ENCODE measurements at regions not wholly inside any gene's neighbourhood (a gene's known extent, or its start where the extent isn't known, plus 50 kb on each side); places are given as distances from the start of the nearest gene placed in this dataset.
"Not testable (repeated sequence)": the region's sequence is repeated elsewhere in the genome, so short reads cannot be mapped to it uniquely, and the experiment has no call there.

DNA sequence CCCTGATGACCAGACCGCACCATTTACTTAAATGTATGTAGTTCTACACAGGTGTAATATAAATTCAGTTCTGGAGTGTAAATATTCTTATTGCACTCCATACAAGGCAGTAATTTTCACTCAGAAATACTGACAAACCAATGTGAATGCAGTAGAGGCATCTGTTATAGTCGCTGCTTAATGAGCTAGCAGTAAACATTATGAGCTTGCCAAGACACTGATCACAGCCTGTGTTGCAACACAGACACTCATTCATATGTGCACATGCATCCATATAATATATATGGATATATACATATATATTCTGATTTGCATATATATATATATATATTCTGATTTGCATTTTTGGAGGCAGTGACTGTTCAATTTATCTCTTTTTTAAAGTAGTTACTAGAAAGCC is 435.1 kb upstream of the ST8SIA4 start:
- H3K4me2 ChIP-seq (ENCODE audit: low read length) = no peak overlapping the region
- H3K4me3 ChIP-seq (ENCODE audit: low read depth, low read length, poor library complexity, severe bottlenecking) = no peak overlapping the region
- no peaks in the 10 kb centered on the region for H3K9me2 ChIP-seq (ENCODE audit: insufficient read depth, low read length)
- H3K9me3 ChIP-seq (ENCODE audit: low read length) = no peaks in the 10 kb centered on the region
- ChIA-PET CTCF (ENCODE audit: unreplicated experiment) (no interaction called here), POLR2A (interaction anchor here (0.5 kb wide), 1 partner anchor 176 kb away, joined by 3 read pairs; no protein-coding TSS in a partner anchor)
- no peak overlapping the region for H2AFZ ChIP-seq (ENCODE audit: low read length)
- no peaks in the 10 kb centered on the region for H3K36me3 ChIP-seq (ENCODE audit: insufficient read depth, low read length)
- TF ChIP-seq, protein P1, sequence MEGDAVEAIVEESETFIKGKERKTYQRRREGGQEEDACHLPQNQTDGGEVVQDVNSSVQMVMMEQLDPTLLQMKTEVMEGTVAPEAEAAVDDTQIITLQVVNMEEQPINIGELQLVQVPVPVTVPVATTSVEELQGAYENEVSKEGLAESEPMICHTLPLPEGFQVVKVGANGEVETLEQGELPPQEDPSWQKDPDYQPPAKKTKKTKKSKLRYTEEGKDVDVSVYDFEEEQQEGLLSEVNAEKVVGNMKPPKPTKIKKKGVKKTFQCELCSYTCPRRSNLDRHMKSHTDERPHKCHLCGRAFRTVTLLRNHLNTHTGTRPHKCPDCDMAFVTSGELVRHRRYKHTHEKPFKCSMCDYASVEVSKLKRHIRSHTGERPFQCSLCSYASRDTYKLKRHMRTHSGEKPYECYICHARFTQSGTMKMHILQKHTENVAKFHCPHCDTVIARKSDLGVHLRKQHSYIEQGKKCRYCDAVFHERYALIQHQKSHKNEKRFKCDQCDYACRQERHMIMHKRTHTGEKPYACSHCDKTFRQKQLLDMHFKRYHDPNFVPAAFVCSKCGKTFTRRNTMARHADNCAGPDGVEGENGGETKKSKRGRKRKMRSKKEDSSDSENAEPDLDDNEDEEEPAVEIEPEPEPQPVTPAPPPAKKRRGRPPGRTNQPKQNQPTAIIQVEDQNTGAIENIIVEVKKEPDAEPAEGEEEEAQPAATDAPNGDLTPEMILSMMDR (conservative IDR thresholded peaks at IDR 0.05; ENCODE audit: low read length) = no peak
- TF ChIP-seq EZH2phosphoT487 (IDR thresholded peaks at IDR 0.05; ENCODE audit: borderline replicate concordance, low read depth, low read length) = no peak
- no peaks in the 10 kb centered on the region for H3K79me2 ChIP-seq (ENCODE audit: insufficient read depth, low read depth, low read length)
- no peaks in the 10 kb centered on the region for H4K20me1 ChIP-seq (ENCODE audit: insufficient read depth, low read length)
- no TSS peak for BruUV-seq (replicated peaks)
- intact Hi-C loops (cut with micrococcal nuclease; ENCODE audit: unreplicated experiment) = no loop called here
- H3K4me1 ChIP-seq (ENCODE audit: insufficient read depth, low read length, poor library complexity, severe bottlenecking) = no peaks in the 10 kb centered on the region
- DNase-seq (ENCODE audit: low spot score) = no peak
- H3K27ac ChIP-seq (ENCODE audit: low read depth, low read length, poor library complexity, severe bottlenecking) = no peak overlapping the region

DNA sequence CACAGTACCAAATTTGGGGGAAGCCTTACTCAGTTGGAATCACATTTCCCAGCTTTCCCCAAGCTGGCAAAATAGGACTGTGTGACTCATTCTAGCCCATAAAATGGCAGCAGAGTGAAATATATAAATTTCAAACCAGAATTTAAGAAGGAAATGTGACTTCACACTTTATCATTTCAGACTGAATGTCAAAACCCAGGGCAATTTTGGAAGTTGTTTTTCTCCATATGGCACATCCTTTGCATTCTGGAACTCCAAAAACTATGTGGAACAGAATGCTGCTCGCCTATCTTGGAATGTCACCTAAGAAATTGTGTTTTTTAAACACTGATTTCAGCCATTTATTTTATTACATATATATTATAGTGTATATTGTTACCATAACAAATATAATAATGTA is 424.7 kb upstream of the ST8SIA4 start:
- Histone ChIP-seq H3K4me3 (ENCODE audit: low read depth, low read length, poor library complexity, severe bottlenecking) (no peak overlapping the region), H3K4me2 (ENCODE audit: low read length) (no peak overlapping the region), H3K36me3 (ENCODE audit: insufficient read depth, low read length) (no peaks in the 10 kb centered on the region), H3K9me3 (ENCODE audit: low read length) (no peaks in the 10 kb centered on the region), H3K9me2 (ENCODE audit: insufficient read depth, low read length) (no peaks in the 10 kb centered on the region), H4K20me1 (ENCODE audit: insufficient read depth, low read length) (no peaks in the 10 kb centered on the region), H2AFZ (ENCODE audit: low read length) (no peak overlapping the region), H3K27ac (ENCODE audit: low read depth, low read length, poor library complexity, severe bottlenecking) (no peak overlapping the region), H3K79me2 (ENCODE audit: insufficient read depth, low read depth, low read length) (no peaks in the 10 kb centered on the region), H3K4me1 (ENCODE audit: insufficient read depth, low read length, poor library complexity, severe bottlenecking) (no peaks in the 10 kb centered on the region)
- no peak for DNase-seq (ENCODE audit: low spot score)
- no TSS peak for BruUV-seq (replicated peaks)
- intact Hi-C loops (cut with micrococcal nuclease; ENCODE audit: unreplicated experiment) = no loop called here
- ChIA-PET POLR2A (interaction anchor here (0.7 kb wide), 1 partner anchor 1034 kb away, joined by 3 read pairs; no protein-coding TSS in a partner anchor), CTCF (ENCODE audit: unreplicated experiment) (no interaction called here)
- TF ChIP-seq, protein P1 (conservative IDR thresholded peaks at IDR 0.05; ENCODE audit: low read length) = no peak
- no peak for TF ChIP-seq EZH2phosphoT487 (IDR thresholded peaks at IDR 0.05; ENCODE audit: borderline replicate concordance, low read depth, low read length)

- no TSS peak for BruUV-seq (replicated peaks)
- Histone ChIP-seq H2AFZ (ENCODE audit: low read length) (no peak overlapping the region), H3K36me3 (ENCODE audit: insufficient read depth, low read length) (no peaks in the 10 kb centered on the region), H3K4me3 (ENCODE audit: low read depth, low read length, poor library complexity, severe bottlenecking) (no peak overlapping the region), H3K79me2 (ENCODE audit: insufficient read depth, low read depth, low read length) (no peaks in the 10 kb centered on the region), H3K9me3 (ENCODE audit: low read length) (no peaks in the 10 kb centered on the region), H3K4me1 (ENCODE audit: insufficient read depth, low read length, poor library complexity, severe bottlenecking) (no peaks in the 10 kb centered on the region), H3K27ac (ENCODE audit: low read depth, low read length, poor library complexity, severe bottlenecking) (no peak overlapping the region), H3K4me2 (ENCODE audit: low read length) (no peak overlapping the region), H4K20me1 (ENCODE audit: insufficient read depth, low read length) (no peaks in the 10 kb centered on the region), H3K9me2 (ENCODE audit: insufficient read depth, low read length) (no peaks in the 10 kb centered on the region)
- ChIA-PET POLR2A (no interaction called here), CTCF (ENCODE audit: unreplicated experiment) (no interaction called here)
- no peak for DNase-seq (ENCODE audit: low spot score)
- TF ChIP-seq EZH2phosphoT487 (IDR thresholded peaks at IDR 0.05; ENCODE audit: borderline replicate concordance, low read depth, low read length) = no peak
- TF ChIP-seq, protein P1 (conservative IDR thresholded peaks at IDR 0.05; ENCODE audit: low read length) = no peak
- intact Hi-C loops (cut with micrococcal nuclease; ENCODE audit: unreplicated experiment) = no loop called here
These were observed 423.7 kb upstream of the ST8SIA4 start for GRCh38 chr5:101326766-101327165.

DNA sequence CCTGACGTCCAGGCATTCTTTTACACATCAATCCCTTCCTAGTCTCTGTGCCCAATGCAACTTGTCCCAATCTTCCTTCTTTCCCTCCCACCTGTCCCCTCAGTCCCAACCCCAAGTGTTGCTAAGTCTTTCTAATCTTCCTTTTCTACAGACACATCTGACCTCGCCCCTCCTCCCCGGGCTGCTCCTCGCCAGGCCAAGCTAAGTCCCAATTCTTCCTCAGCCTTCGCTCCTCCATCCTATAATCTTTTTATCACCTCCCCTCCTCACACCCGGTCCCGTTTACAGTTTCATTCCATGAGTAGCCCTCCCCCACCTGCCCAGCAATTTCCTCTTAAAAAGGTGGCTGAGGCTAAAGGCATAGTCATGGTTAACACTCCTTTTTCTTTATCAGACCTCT is 413.3 kb upstream of the ST8SIA4 start:
- H3K9me3 ChIP-seq (ENCODE audit: low read length); POLR2A ChIA-PET; H3K4me3 ChIP-seq (ENCODE audit: low read depth, low read length, poor library complexity, severe bottlenecking); H2AFZ ChIP-seq (ENCODE audit: low read length); H4K20me1 ChIP-seq (ENCODE audit: insufficient read depth, low read length); H3K4me1 ChIP-seq (ENCODE audit: insufficient read depth, low read length, poor library complexity, severe bottlenecking); DNase-seq (ENCODE audit: low spot score); intact Hi-C loops (cut with micrococcal nuclease; ENCODE audit: unreplicated experiment); H3K4me2 ChIP-seq (ENCODE audit: low read length); H3K27ac ChIP-seq (ENCODE audit: low read depth, low read length, poor library complexity, severe bottlenecking); H3K9me2 ChIP-seq (ENCODE audit: insufficient read depth, low read length); H3K79me2 ChIP-seq (ENCODE audit: insufficient read depth, low read depth, low read length); BruUV-seq (replicated peaks); H3K36me3 ChIP-seq (ENCODE audit: insufficient read depth, low read length); CTCF ChIA-PET (ENCODE audit: unreplicated experiment): not testable (repeated sequence)

All from OCI-LY7 (cell line).